Keratinocyte (primary cell): ENCODE measurements at regions not wholly inside any gene's neighbourhood (a gene's known extent, or its start where the extent isn't known, plus 50 kb on each side); places are given as distances from the start of the nearest gene placed in this dataset.

Experiments used
- EZH2 ChIP-seq: IDR thresholded peaks from one replicate; pipeline ENCODE4 v1.6.1; 2012; ENCODE audit warnings: inconsistent platforms, mild to moderate bottlenecking, low read length, moderate library complexity
- TF ChIP-seq, protein P1 (sequence below), 3 experiments: IDR thresholded peaks in 1 of 3; conservative IDR thresholded peaks in 1 of 3; optimal IDR thresholded peaks in 1 of 3; 2 replicates in 2 of 3; 3 replicates in 1 of 3; pipeline versions ENCODE3 to v1.5.1; 2011; ENCODE audit warnings: low read length in 3 of 3, mild to moderate bottlenecking in 3 of 3, moderate library complexity in 2 of 3, control low read depth in 1 of 3, inconsistent platforms in 1 of 3; ENCODE audit not compliant: insufficient read depth in 2 of 3; ENCODE audit errors: extremely low read depth in 1 of 3

DNA sequence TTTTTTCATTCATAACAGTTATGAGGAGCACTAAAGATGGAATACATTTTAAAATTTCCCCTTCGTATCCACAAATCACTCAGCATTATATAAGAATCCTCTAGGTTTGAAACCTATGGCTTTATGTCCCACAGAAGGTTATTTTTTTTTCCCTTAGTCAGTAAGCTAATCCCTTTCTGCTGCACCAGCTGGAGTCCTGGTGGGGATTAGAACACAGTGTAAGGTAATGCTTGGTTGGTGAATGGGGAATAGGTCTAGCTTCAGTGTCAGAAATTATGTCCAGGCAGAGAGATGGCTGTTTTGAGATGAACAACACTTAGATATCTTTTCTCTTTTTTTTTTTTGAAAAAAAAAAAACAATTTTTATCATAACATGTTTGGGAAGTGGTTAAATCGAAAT is 116.6 kb downstream of the RASGEF1B start:
- TF ChIP-seq, protein P1, sequence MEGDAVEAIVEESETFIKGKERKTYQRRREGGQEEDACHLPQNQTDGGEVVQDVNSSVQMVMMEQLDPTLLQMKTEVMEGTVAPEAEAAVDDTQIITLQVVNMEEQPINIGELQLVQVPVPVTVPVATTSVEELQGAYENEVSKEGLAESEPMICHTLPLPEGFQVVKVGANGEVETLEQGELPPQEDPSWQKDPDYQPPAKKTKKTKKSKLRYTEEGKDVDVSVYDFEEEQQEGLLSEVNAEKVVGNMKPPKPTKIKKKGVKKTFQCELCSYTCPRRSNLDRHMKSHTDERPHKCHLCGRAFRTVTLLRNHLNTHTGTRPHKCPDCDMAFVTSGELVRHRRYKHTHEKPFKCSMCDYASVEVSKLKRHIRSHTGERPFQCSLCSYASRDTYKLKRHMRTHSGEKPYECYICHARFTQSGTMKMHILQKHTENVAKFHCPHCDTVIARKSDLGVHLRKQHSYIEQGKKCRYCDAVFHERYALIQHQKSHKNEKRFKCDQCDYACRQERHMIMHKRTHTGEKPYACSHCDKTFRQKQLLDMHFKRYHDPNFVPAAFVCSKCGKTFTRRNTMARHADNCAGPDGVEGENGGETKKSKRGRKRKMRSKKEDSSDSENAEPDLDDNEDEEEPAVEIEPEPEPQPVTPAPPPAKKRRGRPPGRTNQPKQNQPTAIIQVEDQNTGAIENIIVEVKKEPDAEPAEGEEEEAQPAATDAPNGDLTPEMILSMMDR (optimal IDR thresholded peaks at IDR 0.05 in 1 of 3, IDR thresholded peaks at IDR 0.05 in 1 of 3, conservative IDR thresholded peaks at IDR 0.05 in 1 of 3; ENCODE audit: extremely low read depth in 1 of 3, insufficient read depth in 2 of 3, low read length in 3 of 3): no peak
- TF ChIP-seq EZH2: no peak
